ENCODE measurements at regions not wholly inside any gene's neighbourhood (a gene's known extent, or its start where the extent isn't known, plus 50 kb on each side); places are given as distances from the start of the nearest gene placed in this dataset.

GRCh38 chr5:14986413-14986812 is 114.8 kb upstream of the ANKH start:
- no peak for TF ChIP-seq CTCF (IDR thresholded peaks at IDR 0.05; ENCODE audit: control insufficient read depth, extremely low read depth, insufficient read depth)
- no peak for DNase-seq (ENCODE audit: low read depth)
- no peak overlapping the region for H3K4me3 ChIP-seq (ENCODE audit: low read depth, low read length)

GRCh38 chr5:14983666-14984441 is 112.3 kb upstream of the ANKH start:
- DNase-seq (ENCODE audit: low read depth), result peak; percentile 96
- no peak overlapping the region; the same call in 1 of the 2 replicates for H3K4me3 ChIP-seq (ENCODE audit: low read depth, low read length)
- TF ChIP-seq CTCF (IDR thresholded peaks at IDR 0.05; ENCODE audit: control insufficient read depth, extremely low read depth, insufficient read depth), result no peak

- no peak for TF ChIP-seq CTCF (IDR thresholded peaks at IDR 0.05; ENCODE audit: control insufficient read depth, extremely low read depth, insufficient read depth)
- no peak overlapping the region for H3K4me3 ChIP-seq (ENCODE audit: low read depth, low read length)
- no peak for DNase-seq (ENCODE audit: low read depth)
Observed at GRCh38 chr5:14980698-14981097, 109.1 kb upstream of the ANKH start.

- no peak for TF ChIP-seq CTCF (IDR thresholded peaks at IDR 0.05; ENCODE audit: control insufficient read depth, extremely low read depth, insufficient read depth)
- peak; percentile 72 for DNase-seq (ENCODE audit: low read depth)
- no peak overlapping the region for H3K4me3 ChIP-seq (ENCODE audit: low read depth, low read length)
Observed at GRCh38 chr5:14977058-14977685, 105.6 kb upstream of the ANKH start.

GRCh38 chr5:14976486-14976885 is 104.9 kb upstream of the ANKH start:
- DNase-seq (ENCODE audit: low read depth), result no peak
- H3K4me3 ChIP-seq (ENCODE audit: low read depth, low read length), result no peak overlapping the region
- TF ChIP-seq CTCF (IDR thresholded peaks at IDR 0.05; ENCODE audit: control insufficient read depth, extremely low read depth, insufficient read depth), result no peak

GRCh38 chr5:14971873-14972272 is 100.3 kb upstream of the ANKH start:
- TF ChIP-seq CTCF (IDR thresholded peaks at IDR 0.05; ENCODE audit: control insufficient read depth, extremely low read depth, insufficient read depth), result no peak
- DNase-seq (ENCODE audit: low read depth), result no peak
- no peak overlapping the region for H3K4me3 ChIP-seq (ENCODE audit: low read depth, low read length)
